ENCODE measurements at regions not wholly inside any gene's neighbourhood (a gene's known extent, or its start where the extent isn't known, plus 50 kb on each side); places are given as distances from the start of the nearest gene placed in this dataset.

DNA sequence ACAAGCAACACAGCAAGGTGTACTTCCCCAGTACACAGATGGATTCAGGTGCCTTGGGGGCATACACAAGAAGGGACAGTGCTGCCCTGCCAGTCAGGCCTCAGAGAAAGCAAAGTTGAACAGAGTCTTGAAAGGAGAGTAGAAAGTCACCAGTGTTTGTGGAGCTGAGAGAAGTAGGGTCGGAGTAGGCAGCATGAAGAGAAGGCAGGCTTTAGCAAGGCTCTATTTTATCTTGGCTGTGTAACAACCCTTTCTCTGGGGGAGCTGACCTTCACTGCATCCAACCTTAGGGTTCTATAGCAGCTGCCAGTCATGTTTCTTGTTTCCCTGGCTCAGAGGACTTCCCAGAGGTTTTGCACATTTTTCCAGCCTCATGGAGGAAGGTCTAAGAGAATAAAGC lies 77.4 kb upstream of the BLID start:
- no peak for TF ChIP-seq CTCF (IDR thresholded peaks at IDR 0.05)
- TF ChIP-seq EZH2phosphoT487 (IDR thresholded peaks at IDR 0.05) = no peak
- no peak for TF ChIP-seq EZH2 (IDR thresholded peaks at IDR 0.05)
